ENCODE measurements at regions not wholly inside any gene's neighbourhood (a gene's known extent, or its start where the extent isn't known, plus 50 kb on each side); places are given as distances from the start of the nearest gene placed in this dataset.

GRCh38 chrX:20531667-20532066, 265.0 kb upstream of the RPS6KA3 start:
- H3K4me3 ChIP-seq (ENCODE audit: low read depth in 2 of 2, low read length in 1 of 2), result no peak overlapping the region
- H3F3A ChIP-seq (replicated peaks; ENCODE audit: insufficient read depth), result no peaks in the 10 kb centered on the region
- H3K27ac ChIP-seq (ENCODE audit: low read depth in 2 of 2, low read length in 1 of 2), result no peak overlapping the region
- H3K9me3 ChIP-seq, result no peaks in the 10 kb centered on the region
- no peaks in the 10 kb centered on the region for H4K20me1 ChIP-seq (ENCODE audit: insufficient read depth)
- H3K79me2 ChIP-seq (ENCODE audit: insufficient read depth), result no peaks in the 10 kb centered on the region
- H3K9ac ChIP-seq, result no peak overlapping the region
- ChIA-PET POLR2A (no interaction called here), CTCF (interaction anchor here (0.5 to 5.9 kb wide), 9 partner anchors 13 to 1214 kb away, joined by 3 to 69 read pairs (median 5); no protein-coding TSS in a partner anchor)
- no peak for DNase-seq
- no peak for TF ChIP-seq SMC3 (IDR thresholded peaks at IDR 0.05; ENCODE audit: low read depth, low read length)
- TF ChIP-seq PBX3 (IDR thresholded peaks at IDR 0.05), result no peak
- TF ChIP-seq MEF2A (IDR thresholded peaks at IDR 0.05; ENCODE audit: borderline replicate concordance, low read depth), result no peak
- TF ChIP-seq SIN3A (IDR thresholded peaks at IDR 0.05; ENCODE audit: borderline replicate concordance, low read depth, low read length), result no peak
- TF ChIP-seq CHD2 (IDR thresholded peaks at IDR 0.05; ENCODE audit: low read length, partially characterized antibody), result no peak
- no peak for TF ChIP-seq RFX5 (IDR thresholded peaks at IDR 0.05; ENCODE audit: low read length)
- no peak for TF ChIP-seq GATA2 (CRISPR knock-in tag; IDR thresholded peaks at IDR 0.05)
- no peak for TF ChIP-seq ELF1 (IDR thresholded peaks at IDR 0.05)
- no peaks in the 10 kb centered on the region for H3K9me2 ChIP-seq
- peaks cover 2 to 6% of the 10 kb centered on the region in 2 experiments; a peak in 2 of 4 replicates for H3K4me1 ChIP-seq (ENCODE audit: control insufficient read depth in 1 of 2, insufficient read depth in 2 of 2, low read depth in 1 of 2, low read length in 1 of 2)
- H3K4me2 ChIP-seq, result no peak overlapping the region
- no peaks in the 10 kb centered on the region for H3K36me3 ChIP-seq (replicated peaks in 1 of 2; ENCODE audit: control insufficient read depth in 1 of 2, insufficient read depth in 2 of 2, low read length in 1 of 2)
- H3K27me3 ChIP-seq (ENCODE audit: insufficient read depth), result no peaks in the 10 kb centered on the region; the same call in 1 of the 2 replicates
- WGBS (ENCODE audit: low lambda C conversion rate), result 26% methylated on average over 4 of the region's 4 CpGs
- no peak overlapping the region for H2AFZ ChIP-seq (ENCODE audit: low read depth)

GRCh38 chrX:20530406-20530921, 263.8 kb upstream of the RPS6KA3 start:
- ChIA-PET CTCF (interaction anchor here (0.6 to 5.9 kb wide), 38 partner anchors 12 to 1659 kb away, joined by 3 to 69 read pairs (median 3); no protein-coding TSS in a partner anchor), POLR2A (no interaction called here)
- no peaks in the 10 kb centered on the region for H3K9me2 ChIP-seq
- no peaks in the 10 kb centered on the region for H3K79me2 ChIP-seq (ENCODE audit: insufficient read depth)
- 4% methylated on average over 9 of the region's 9 CpGs for WGBS (ENCODE audit: low lambda C conversion rate)
- H3K4me3 ChIP-seq (ENCODE audit: low read depth in 2 of 2, low read length in 1 of 2), result peak overlapping the region; percentile 25 to 40; a peak in 2 of 4 replicates
- H3K4me1 ChIP-seq (ENCODE audit: control insufficient read depth in 1 of 2, insufficient read depth in 2 of 2, low read depth in 1 of 2, low read length in 1 of 2), result peaks cover 2 to 6% of the 10 kb centered on the region in 2 experiments; a peak in 2 of 4 replicates
- no peaks in the 10 kb centered on the region for H3K9me3 ChIP-seq
- TF ChIP-seq FOXM1 (IDR thresholded peaks at IDR 0.05; ENCODE audit: low read depth) (no peak), FOXJ3 (CRISPR knock-in tag; IDR thresholded peaks at IDR 0.05) (no peak), SIN3A (IDR thresholded peaks at IDR 0.05; ENCODE audit: borderline replicate concordance, low read depth, low read length) (no peak), MEF2A (IDR thresholded peaks at IDR 0.05; ENCODE audit: borderline replicate concordance, low read depth) (no peak), RAD21 (IDR thresholded peaks at IDR 0.05; ENCODE audit: low read length) (peak; percentile 83), TCF12 (IDR thresholded peaks at IDR 0.05) (no peak), MXI1 (IDR thresholded peaks at IDR 0.05; ENCODE audit: low read depth, low read length) (no peak), FOSL2 (IDR thresholded peaks at IDR 0.05; ENCODE audit: borderline replicate concordance, low read depth) (no peak), SMC3 (IDR thresholded peaks at IDR 0.05; ENCODE audit: low read depth, low read length) (peak; percentile 73)
- TF ChIP-seq, protein P1, sequence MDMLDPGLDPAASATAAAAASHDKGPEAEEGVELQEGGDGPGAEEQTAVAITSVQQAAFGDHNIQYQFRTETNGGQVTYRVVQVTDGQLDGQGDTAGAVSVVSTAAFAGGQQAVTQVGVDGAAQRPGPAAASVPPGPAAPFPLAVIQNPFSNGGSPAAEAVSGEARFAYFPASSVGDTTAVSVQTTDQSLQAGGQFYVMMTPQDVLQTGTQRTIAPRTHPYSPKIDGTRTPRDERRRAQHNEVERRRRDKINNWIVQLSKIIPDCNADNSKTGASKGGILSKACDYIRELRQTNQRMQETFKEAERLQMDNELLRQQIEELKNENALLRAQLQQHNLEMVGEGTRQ (IDR thresholded peaks at IDR 0.05; ENCODE audit: borderline replicate concordance, low read depth, low read length), result no peak
- TF ChIP-seq, protein P2, sequence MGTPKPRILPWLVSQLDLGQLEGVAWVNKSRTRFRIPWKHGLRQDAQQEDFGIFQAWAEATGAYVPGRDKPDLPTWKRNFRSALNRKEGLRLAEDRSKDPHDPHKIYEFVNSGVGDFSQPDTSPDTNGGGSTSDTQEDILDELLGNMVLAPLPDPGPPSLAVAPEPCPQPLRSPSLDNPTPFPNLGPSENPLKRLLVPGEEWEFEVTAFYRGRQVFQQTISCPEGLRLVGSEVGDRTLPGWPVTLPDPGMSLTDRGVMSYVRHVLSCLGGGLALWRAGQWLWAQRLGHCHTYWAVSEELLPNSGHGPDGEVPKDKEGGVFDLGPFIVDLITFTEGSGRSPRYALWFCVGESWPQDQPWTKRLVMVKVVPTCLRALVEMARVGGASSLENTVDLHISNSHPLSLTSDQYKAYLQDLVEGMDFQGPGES (IDR thresholded peaks at IDR 0.05; ENCODE audit: low read depth, low read length), result no peak
- TF ChIP-seq, protein P3, sequence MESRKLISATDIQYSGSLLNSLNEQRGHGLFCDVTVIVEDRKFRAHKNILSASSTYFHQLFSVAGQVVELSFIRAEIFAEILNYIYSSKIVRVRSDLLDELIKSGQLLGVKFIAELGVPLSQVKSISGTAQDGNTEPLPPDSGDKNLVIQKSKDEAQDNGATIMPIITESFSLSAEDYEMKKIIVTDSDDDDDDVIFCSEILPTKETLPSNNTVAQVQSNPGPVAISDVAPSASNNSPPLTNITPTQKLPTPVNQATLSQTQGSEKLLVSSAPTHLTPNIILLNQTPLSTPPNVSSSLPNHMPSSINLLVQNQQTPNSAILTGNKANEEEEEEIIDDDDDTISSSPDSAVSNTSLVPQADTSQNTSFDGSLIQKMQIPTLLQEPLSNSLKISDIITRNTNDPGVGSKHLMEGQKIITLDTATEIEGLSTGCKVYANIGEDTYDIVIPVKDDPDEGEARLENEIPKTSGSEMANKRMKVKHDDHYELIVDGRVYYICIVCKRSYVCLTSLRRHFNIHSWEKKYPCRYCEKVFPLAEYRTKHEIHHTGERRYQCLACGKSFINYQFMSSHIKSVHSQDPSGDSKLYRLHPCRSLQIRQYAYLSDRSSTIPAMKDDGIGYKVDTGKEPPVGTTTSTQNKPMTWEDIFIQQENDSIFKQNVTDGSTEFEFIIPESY (IDR thresholded peaks at IDR 0.05; ENCODE audit: borderline replicate concordance, low read depth), result no peak
- TF ChIP-seq, protein P4, sequence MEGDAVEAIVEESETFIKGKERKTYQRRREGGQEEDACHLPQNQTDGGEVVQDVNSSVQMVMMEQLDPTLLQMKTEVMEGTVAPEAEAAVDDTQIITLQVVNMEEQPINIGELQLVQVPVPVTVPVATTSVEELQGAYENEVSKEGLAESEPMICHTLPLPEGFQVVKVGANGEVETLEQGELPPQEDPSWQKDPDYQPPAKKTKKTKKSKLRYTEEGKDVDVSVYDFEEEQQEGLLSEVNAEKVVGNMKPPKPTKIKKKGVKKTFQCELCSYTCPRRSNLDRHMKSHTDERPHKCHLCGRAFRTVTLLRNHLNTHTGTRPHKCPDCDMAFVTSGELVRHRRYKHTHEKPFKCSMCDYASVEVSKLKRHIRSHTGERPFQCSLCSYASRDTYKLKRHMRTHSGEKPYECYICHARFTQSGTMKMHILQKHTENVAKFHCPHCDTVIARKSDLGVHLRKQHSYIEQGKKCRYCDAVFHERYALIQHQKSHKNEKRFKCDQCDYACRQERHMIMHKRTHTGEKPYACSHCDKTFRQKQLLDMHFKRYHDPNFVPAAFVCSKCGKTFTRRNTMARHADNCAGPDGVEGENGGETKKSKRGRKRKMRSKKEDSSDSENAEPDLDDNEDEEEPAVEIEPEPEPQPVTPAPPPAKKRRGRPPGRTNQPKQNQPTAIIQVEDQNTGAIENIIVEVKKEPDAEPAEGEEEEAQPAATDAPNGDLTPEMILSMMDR (IDR thresholded peaks at IDR 0.05), result peak; percentile 87
- H3F3A ChIP-seq (replicated peaks; ENCODE audit: insufficient read depth), result no peaks in the 10 kb centered on the region
- H3K27me3 ChIP-seq (ENCODE audit: insufficient read depth), result no peaks in the 10 kb centered on the region; the same call in 1 of the 2 replicates
- no peak overlapping the region for H3K27ac ChIP-seq (ENCODE audit: low read depth in 2 of 2, low read length in 1 of 2)
- H3K4me2 ChIP-seq, result peak overlapping the region; percentile 75
- no peaks in the 10 kb centered on the region for H3K36me3 ChIP-seq (replicated peaks in 1 of 2; ENCODE audit: control insufficient read depth in 1 of 2, insufficient read depth in 2 of 2, low read length in 1 of 2)
- DNase-seq, result peak; percentile 41
- peak overlapping the region; percentile 59; the same call in 1 of the 2 replicates for H2AFZ ChIP-seq (ENCODE audit: low read depth)
- H3K9ac ChIP-seq, result no peak overlapping the region
- H4K20me1 ChIP-seq (ENCODE audit: insufficient read depth), result no peaks in the 10 kb centered on the region
